ENCODE measurements at regions not wholly inside any gene's neighbourhood (a gene's known extent, or its start where the extent isn't known, plus 50 kb on each side); places are given as distances from the start of the nearest gene placed in this dataset.

GRCh38 chr20:17881741-17882064 lies 86.9 kb downstream of the SNX5 start:
- no peak overlapping the region for H3K4me3 ChIP-seq
- H3K27me3 ChIP-seq, result no peaks in the 10 kb centered on the region
- H3K36me3 ChIP-seq, result no peaks in the 10 kb centered on the region
- TF ChIP-seq CTCF (IDR thresholded peaks at IDR 0.05; ENCODE audit: low read depth, low read length), result no peak
- no peak for DNase-seq (ENCODE audit: low read depth in 1 of 2, low spot score in 1 of 2)
- H3K9me3 ChIP-seq (ENCODE audit: low read depth), result no peaks in the 10 kb centered on the region
- H3K27ac ChIP-seq, result no peak overlapping the region
- H3K4me1 ChIP-seq (ENCODE audit: low read depth), result no peaks in the 10 kb centered on the region

- H3K27me3 ChIP-seq, result no peaks in the 10 kb centered on the region
These were observed 89.5 kb downstream of the SNX5 start for GRCh38 chr20:17878912-17879602.

DNA sequence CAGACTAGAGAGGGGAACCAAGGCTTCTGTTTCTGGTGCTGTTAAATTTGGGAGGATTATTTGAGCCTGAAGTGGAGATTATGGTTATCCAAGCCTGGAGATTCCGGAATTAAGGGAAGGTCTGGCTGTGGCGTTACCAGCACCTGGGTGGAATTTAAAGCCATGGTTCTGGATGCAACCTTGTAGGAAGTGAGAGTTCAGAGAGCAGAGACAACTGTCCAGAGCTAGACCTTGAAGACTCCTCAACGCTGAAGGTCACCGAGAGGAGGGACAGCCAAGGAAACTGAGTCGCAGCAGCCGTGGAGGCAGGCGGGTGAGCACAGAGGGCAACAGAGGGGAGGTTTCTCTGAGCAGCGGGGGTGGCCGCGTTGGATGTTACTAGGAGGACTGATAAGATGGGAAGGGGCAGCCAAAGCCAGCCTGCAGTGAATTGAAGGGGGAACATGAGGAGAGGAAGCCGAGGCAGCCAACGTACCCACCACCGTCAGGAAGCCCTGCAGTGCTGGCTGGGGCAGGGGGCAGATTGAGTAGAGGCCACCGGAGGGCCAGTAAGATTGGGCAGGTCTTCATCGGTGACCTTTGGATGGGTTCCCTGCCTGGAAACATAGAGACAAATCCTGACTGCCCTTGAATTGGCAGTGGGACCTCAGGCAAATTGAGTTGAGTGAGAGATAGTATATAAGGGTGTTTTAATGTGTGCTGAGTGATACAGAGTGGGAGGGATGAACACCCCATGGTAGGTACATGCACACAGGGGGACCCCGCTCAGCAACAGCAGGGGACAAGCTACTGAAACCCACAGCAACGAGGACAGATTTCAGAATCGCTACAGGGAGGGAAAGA lies 90.3 kb downstream of the SNX5 start:
- H3K9me3 ChIP-seq (ENCODE audit: low read depth), result no peaks in the 10 kb centered on the region

More at GRCh38 chr20:17878912-17879602, 89.5 kb downstream of the SNX5 start:
- no peak for DNase-seq (ENCODE audit: low read depth in 1 of 2, low spot score in 1 of 2)
- H3K9me3 ChIP-seq (ENCODE audit: low read depth), result no peaks in the 10 kb centered on the region
- no peaks in the 10 kb centered on the region for H3K4me1 ChIP-seq (ENCODE audit: low read depth)
- no peak for TF ChIP-seq CTCF (IDR thresholded peaks at IDR 0.05; ENCODE audit: low read depth, low read length)
- H3K36me3 ChIP-seq, result no peaks in the 10 kb centered on the region
- H3K27ac ChIP-seq, result no peak overlapping the region
- H3K4me3 ChIP-seq, result no peak overlapping the region

DNA sequence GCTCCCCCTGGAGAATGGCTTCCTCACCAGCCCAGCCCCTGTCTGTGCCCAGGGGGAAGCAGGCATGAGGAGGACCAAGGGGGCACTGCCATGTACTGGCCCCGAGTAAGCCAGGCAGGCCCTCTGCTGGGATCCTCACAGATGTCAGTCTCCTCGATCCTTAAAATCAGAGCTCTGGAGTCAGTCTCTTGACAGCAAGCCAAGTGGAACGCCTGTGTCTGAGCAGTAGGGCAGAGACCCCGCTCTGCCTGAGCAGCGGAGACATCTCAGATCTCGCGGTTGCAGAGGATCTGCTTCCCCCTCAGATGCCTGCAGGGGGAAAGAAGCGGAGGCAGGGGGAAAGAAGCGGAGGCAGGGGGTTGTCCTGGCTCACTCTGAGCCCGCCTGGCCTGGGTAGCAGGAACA lies 92.6 kb downstream of the SNX5 start:
- Histone ChIP-seq H3K27ac (no peak overlapping the region), H3K27me3 (no peaks in the 10 kb centered on the region), H3K4me1 (ENCODE audit: low read depth) (no peaks in the 10 kb centered on the region), H3K36me3 (no peaks in the 10 kb centered on the region), H3K9me3 (ENCODE audit: low read depth) (no peaks in the 10 kb centered on the region), H3K4me3 (no peak overlapping the region)
- peak in 1 of 2 donors; percentile 31 for DNase-seq (ENCODE audit: low read depth in 1 of 2, low spot score in 1 of 2)
- TF ChIP-seq CTCF (IDR thresholded peaks at IDR 0.05; ENCODE audit: low read depth, low read length), result no peak

More for the DNA sequence above, 90.3 kb downstream of the SNX5 start:
- no peak for TF ChIP-seq CTCF (IDR thresholded peaks at IDR 0.05; ENCODE audit: low read depth, low read length)
- DNase-seq (ENCODE audit: low read depth in 1 of 2, low spot score in 1 of 2), result no peak
- no peaks in the 10 kb centered on the region for H3K4me1 ChIP-seq (ENCODE audit: low read depth)
- no peaks in the 10 kb centered on the region for H3K36me3 ChIP-seq
- no peak overlapping the region for H3K4me3 ChIP-seq
- H3K27ac ChIP-seq, result no peak overlapping the region
- no peaks in the 10 kb centered on the region for H3K27me3 ChIP-seq

- H3K4me1 ChIP-seq (ENCODE audit: low read depth), result no peaks in the 10 kb centered on the region
- H3K9me3 ChIP-seq (ENCODE audit: low read depth), result no peaks in the 10 kb centered on the region
- H3K27me3 ChIP-seq, result no peaks in the 10 kb centered on the region
- no peak overlapping the region for H3K27ac ChIP-seq
- TF ChIP-seq CTCF (IDR thresholded peaks at IDR 0.05; ENCODE audit: low read depth, low read length), result no peak
- H3K36me3 ChIP-seq, result no peaks in the 10 kb centered on the region
- peak in 1 of 2 donors; percentile 95 for DNase-seq (ENCODE audit: low read depth in 1 of 2, low spot score in 1 of 2)
- no peak overlapping the region for H3K4me3 ChIP-seq
These were observed 93.3 kb downstream of the SNX5 start for GRCh38 chr20:17875106-17875980.

All from cardiac muscle cell (in vitro differentiated cells and primary cell).